HG03432 (cell line): ENCODE measurements at regions not wholly inside any gene's neighbourhood (a gene's known extent, or its start where the extent isn't known, plus 50 kb on each side); places are given as distances from the start of the nearest gene placed in this dataset.

Experiments used
- ATAC-seq: cut with Tn5 transposase; IDR thresholded peaks from one replicate; pipeline ENCODE4 v1.9.1; 2021; ENCODE audit warnings: mild to moderate bottlenecking, moderate library complexity; ENCODE audit not compliant: unreplicated experiment

DNA sequence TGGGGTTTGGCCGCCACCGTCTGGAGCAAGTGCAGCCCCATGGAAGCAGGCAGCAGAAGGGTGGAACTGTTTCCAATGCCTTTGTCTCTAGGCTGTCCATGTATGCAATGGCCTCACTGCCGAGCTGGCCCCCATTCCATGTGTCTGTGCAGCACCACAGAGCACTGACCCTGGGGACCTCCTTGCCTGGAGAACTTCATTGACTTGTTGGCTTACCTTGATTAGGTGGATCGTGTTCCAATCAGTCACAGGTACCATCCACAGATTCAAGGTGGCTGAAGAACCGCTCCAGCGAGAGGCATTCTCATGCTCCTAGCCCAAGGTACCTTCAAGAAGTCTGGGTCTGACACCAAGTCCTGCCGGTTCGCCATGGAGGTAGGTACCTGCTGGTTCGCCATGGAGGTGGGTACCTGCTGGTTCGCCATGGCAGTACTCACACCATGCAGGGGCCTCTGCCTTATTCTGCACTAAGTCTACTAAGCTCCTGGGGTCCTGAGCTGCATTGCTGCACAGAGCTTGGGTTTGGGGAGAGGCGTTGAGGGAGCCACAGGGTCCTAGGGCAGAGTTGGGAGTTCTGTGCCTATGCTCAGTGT, 358.3 kb upstream of the IRX1 start:
- no peak for ATAC-seq

- ATAC-seq: no peak
Observed at GRCh38 chr5:3234566-3234965, 361.1 kb upstream of the IRX1 start.

- ATAC-seq: no peak
Observed at GRCh38 chr5:3230941-3231340, 364.7 kb upstream of the IRX1 start.

GRCh38 chr5:3230254-3230653, 365.4 kb upstream of the IRX1 start:
- ATAC-seq: no peak

DNA sequence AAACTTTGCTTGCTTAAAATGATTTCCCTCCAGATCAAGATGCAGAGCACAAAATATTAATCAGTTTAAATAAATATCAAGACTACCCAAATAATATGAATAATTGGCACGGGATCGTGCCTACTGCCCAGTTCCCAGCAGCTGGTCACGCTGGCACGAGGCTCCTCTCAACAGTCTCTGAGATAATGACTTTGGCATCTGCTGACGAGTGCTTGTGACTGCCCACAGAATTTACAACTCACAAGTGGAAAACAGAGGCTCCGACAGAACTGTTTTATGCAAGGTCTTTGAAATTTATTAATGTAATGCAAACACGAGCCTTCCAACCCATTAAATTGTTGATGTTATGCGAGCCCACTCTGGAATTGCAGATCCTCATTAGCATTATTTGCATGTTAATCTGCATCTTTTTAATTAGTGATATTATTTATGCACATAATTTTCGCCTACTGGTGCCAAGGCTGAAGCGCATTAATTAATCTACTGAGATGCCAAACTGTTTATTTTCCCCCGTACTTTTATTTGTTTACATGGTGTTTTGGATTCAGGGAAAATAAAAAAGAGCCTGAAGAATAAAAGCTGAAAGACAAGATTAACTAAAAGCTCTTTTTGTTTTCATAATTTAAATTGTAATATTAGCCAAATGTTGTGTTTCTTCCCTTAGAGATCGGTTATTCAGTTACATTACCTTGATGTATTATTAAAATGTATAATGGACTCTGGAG, 369.3 kb upstream of the IRX1 start:
- no peak for ATAC-seq

GRCh38 chr5:3225201-3225960, 370.3 kb upstream of the IRX1 start:
- ATAC-seq: no peak

GRCh38 chr5:3222924-3223323, 372.7 kb upstream of the IRX1 start:
- ATAC-seq: no peak

- ATAC-seq: no peak
Observed at GRCh38 chr5:3221432-3221831, 374.2 kb upstream of the IRX1 start.

DNA sequence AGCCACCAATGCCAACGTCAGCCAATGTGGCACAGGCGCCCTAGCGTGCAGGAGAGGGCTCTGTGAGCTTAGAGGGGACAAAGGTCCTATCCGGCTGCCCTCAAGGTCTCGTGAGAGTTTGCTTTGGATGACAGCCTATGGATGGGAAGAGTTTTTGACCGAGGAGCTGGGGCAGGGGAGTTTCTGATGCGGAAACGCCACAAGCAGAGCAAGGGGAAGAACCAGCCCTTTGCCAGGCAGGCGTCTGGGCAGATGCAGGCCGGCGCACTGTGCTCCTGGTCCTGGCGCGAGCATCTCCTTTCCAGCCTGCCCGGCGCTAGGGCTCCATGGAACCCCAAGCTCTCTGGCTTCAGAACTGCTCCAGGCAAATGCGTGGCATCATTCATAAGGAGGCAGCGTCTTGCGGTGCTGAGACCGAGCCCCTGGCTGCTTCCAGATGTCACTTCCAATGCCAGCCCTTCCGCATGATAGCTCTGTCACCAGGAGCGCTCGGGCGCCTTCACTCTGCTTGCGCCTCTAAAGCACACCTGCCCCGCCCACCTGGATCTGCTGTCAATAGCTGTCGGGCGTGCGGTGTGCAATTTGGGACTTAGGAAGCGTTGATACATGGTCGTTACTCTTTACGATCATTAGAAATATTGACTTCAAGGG, 374.9 kb upstream of the IRX1 start:
- no peak for ATAC-seq

DNA sequence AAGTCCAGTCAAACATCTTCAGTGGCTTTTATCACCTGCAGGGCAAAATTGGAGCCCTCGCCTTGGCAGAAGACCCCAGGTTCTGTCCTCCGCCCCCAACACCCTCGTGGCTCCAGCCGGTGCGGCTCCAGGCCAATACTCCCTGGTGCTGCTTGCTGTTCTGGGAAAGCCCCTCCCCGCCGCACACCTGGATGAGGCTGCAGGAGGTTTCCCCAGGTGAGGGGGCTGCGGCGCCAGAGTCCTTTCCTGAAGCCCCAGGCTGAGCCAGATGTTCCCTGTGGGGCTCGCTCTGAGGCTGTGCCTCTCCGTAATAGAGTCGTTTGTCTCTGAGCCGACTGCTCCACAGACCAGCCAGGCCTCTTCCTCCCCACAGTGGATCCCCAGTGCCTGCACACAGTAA, 375.4 kb upstream of the IRX1 start:
- ATAC-seq: no peak

GRCh38 chr5:3218916-3219650, 376.5 kb upstream of the IRX1 start:
- ATAC-seq: no peak

DNA sequence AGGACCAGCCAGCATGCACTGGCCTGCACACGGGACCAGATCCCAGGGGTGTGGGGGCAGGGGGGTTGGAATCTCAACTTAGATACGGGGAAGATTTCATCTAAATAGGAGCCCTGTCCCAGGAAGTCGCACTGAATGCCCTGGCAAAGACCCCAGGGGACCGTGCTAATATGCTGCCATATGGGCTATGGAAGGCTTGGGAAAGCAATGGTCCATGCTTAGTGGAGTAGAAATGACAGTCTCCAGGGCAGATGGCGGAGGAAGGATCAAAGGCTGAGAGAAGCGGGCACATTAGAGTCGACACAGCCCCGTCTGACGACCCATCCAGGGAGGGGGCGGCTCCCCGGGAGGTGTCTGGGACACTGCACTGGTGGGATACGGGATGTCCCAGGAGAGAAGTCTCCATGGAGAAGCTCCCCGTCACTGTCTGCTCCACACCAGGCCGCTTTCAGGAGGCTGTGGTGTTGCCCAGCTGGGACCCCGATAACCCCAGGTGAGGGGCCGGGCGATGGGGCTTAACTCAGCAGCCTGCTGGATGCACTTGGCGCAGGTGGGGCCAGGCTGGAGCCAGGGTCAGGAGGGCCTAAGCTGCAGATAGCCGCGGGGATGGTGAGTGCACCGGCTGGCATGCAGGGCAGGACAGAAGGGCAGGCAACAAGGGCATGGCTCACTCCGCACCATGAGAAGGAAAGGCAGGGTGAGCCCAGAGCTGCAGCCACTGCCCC, 377.7 kb upstream of the IRX1 start:
- no peak for ATAC-seq

DNA sequence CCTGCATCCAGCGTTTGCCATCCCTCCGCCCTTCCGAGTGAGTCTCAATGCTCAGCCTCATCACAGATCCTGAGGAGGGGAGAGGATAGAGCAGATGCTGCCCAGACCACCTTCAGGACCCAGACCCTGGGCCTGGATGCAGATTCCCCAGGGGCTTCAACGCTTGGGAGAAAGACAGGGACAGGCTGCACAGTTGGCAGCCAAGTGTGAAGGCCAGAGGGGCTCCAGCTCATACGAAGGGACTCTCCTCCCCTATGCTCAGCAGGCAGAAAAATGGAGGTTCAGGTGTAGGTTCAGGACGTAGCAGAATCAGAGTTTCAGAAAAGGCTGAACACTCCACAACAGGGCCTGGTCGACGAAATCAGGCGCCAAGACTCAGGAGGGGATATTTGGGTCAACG, 378.5 kb upstream of the IRX1 start:
- ATAC-seq: no peak

- no peak for ATAC-seq
Observed at GRCh38 chr5:3216386-3216785, 379.2 kb upstream of the IRX1 start.

GRCh38 chr5:3214838-3215374, 380.7 kb upstream of the IRX1 start:
- ATAC-seq: no peak

GRCh38 chr5:3214396-3214795, 381.2 kb upstream of the IRX1 start:
- ATAC-seq: no peak

- no peak for ATAC-seq
Observed at GRCh38 chr5:3212869-3213268, 382.8 kb upstream of the IRX1 start.

GRCh38 chr5:3210531-3210930, 385.1 kb upstream of the IRX1 start:
- no peak for ATAC-seq

- ATAC-seq: no peak
Observed at GRCh38 chr5:3209918-3210317, 385.7 kb upstream of the IRX1 start.

GRCh38 chr5:3202570-3202969, 393.1 kb upstream of the IRX1 start:
- ATAC-seq: no peak
